GM10266 (cell line): ENCODE measurements at regions not wholly inside any gene's neighbourhood (a gene's known extent, or its start where the extent isn't known, plus 50 kb on each side); places are given as distances from the start of the nearest gene placed in this dataset.

Experiments used
- DNase-seq: peaks from one replicate; pipeline ENCODE4 v3.0.0; 2012; ENCODE audit errors: extremely low spot score
- TF ChIP-seq, protein P1 (sequence below): IDR thresholded peaks from 2 replicates; pipeline ENCODE4 v1.5.1; 2012; ENCODE audit warnings: mild to moderate bottlenecking, low read depth; ENCODE audit not compliant: control insufficient read depth, insufficient read depth; ENCODE audit errors: missing control alignments

DNA sequence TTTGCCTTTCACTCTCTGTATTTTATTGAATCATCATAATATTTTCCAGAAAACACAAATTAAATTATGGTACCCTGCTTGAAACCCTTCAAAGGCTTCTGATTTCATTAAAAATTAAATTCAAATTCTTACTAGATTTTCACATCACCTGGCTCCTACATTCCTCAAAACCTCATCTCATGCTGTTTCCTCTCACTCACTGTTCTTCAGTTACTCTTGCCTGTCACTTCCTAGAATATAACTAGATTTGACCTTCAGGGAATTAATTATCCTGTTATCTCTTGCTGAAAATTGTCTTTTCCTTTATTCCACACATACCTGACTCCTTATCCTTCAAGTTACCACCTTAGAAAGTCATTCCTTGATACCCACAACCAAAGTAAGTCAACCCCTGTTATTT lies 2294.7 kb downstream of the PCDH9 start:
- TF ChIP-seq, protein P1, sequence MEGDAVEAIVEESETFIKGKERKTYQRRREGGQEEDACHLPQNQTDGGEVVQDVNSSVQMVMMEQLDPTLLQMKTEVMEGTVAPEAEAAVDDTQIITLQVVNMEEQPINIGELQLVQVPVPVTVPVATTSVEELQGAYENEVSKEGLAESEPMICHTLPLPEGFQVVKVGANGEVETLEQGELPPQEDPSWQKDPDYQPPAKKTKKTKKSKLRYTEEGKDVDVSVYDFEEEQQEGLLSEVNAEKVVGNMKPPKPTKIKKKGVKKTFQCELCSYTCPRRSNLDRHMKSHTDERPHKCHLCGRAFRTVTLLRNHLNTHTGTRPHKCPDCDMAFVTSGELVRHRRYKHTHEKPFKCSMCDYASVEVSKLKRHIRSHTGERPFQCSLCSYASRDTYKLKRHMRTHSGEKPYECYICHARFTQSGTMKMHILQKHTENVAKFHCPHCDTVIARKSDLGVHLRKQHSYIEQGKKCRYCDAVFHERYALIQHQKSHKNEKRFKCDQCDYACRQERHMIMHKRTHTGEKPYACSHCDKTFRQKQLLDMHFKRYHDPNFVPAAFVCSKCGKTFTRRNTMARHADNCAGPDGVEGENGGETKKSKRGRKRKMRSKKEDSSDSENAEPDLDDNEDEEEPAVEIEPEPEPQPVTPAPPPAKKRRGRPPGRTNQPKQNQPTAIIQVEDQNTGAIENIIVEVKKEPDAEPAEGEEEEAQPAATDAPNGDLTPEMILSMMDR = no peak
- no peak for DNase-seq

- TF ChIP-seq, protein P1 = no peak
Measured at GRCh38 chr13:64934569-64935362, 2295.4 kb downstream of the PCDH9 start.

DNA sequence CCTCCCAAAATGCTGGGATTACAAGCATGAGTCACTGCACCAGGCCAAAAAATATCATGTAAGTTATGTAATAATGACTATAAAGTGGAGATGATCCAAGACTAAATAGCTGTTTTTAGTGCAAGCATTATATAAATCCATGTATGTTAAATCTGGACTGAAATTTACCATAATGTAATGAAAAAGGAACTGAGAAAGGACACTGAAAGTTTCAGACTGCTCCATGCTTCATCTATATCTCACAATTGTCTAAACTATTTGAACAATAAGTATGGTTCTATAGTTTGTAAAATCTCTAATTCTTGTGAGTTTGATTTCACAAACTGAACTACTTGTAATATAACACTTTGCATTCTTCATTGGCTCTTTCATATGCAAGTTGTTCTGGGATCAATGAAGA lies 2299.5 kb downstream of the PCDH9 start:
- DNase-seq = no peak
- TF ChIP-seq, protein P1 = no peak

More at GRCh38 chr13:64934569-64935362, 2295.4 kb downstream of the PCDH9 start:
- no peak for DNase-seq

DNA sequence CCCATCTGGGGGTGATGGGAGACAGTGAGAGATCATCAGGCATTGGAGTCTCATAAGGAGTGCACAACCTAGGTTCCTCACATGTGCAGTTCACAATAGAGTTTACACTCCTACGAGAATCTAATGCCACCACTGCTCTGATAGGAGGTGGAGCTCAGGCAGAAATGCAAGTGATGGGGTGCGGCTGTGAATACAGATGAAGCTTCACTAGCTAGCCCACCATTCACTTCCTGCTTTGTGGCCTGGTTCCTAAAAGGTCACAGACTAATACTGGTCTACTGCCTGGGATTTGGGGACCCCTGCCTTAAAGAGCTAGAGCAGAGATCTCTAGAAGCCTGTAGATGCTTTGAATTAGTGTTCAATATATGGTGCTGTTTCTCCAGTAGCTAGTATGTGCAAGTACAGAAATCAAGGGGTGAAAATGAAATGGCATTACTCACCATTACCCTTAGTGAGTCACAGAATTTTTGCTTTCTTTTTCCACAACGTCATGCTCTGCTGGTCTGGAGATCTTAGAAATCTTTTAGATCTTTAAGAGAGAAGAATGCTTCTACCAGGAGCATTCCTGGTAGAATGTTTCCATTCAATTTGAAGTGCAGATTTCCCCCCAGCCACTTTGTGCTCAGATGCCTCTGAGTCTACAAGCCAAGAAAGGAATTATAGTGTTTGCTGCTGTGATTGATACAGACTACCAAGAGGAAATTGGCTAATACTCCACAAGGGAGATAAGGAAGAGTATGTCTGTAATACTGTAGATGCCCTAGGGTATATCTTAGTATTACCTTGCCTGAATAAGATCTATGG lies 2301.2 kb downstream of the PCDH9 start:
- DNase-seq = peak; percentile 24

GRCh38 chr13:64925727-64926126 lies 2304.4 kb downstream of the PCDH9 start:
- TF ChIP-seq, protein P1 = no peak
- no peak for DNase-seq

More for the DNA sequence above, 2301.2 kb downstream of the PCDH9 start:
- TF ChIP-seq, protein P1 = no peak

- no peak for DNase-seq
- TF ChIP-seq, protein P1 = no peak
Measured at GRCh38 chr13:64925284-64925683, 2304.9 kb downstream of the PCDH9 start.
